ENCODE measurements at regions not wholly inside any gene's neighbourhood (a gene's known extent, or its start where the extent isn't known, plus 50 kb on each side); places are given as distances from the start of the nearest gene placed in this dataset.

DNA sequence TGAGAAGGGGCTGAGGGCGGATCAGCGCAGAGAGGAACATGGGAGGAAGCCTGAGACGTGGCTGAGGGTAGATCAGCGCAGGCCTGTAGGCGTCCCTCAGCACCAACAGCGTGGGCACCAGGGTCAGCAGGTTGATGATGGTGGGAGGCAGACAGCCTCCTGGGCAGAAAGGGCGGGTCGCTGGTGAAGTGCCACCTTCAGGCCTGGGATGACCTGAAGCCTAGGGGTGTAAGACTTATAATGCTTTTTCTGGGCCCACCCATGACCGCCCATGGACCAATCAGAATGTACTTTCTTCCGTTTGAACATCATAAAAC is 462.1 kb downstream of the TBC1D32 start:
- POLR2A ChIA-PET: no interaction called here

DNA sequence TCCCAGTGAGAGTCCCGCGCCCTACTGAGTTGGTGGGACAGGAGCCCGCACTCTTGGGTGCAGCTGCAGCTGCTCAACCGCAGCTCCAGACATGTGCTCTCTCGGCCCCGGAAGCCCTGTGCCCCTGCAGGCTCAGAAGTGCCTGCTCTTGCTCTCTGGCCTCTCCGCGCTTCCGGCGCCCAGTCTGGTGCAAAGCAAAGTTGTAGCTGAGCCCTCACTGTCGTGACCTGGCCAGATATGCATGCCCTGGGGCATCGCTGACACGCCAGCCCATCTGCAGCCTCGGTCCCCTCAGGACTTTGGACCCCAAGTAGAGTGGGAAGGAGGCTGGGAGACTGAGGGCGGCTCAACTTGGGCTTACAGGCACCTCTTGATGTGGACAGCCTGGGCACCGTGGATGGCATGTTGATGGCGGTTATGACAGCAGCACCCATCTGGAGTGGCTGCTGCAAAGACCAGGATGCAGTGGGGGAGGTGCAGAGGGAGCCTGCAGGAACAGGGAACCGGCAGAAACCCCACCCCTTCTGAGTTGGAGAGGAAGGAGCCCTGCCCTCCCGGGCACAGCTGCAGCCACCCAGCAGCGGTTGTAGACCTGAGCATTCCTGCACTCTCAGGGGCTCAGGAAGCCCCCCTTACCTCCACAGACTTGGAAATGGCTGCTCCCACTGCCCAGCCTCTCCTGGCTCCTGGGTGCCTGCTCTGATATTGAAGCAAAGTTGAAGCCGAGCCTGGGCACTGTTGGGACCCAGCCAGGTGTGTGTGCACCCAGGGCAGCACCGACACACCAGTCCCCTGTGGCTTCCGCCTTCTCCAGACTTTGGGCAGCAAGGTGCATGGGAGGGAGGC is 462.6 kb downstream of the TBC1D32 start:
- DNase-seq (ENCODE audit: low read depth, low spot score): no peak
- no peak overlapping the region for H3K4me3 ChIP-seq (ENCODE audit: low read depth, low read length)
- ChIA-PET POLR2A (no interaction called here), CTCF (no interaction called here)
- no peak overlapping the region for H3K27ac ChIP-seq (ENCODE audit: low read depth, low read length)
- TF ChIP-seq, protein P1, sequence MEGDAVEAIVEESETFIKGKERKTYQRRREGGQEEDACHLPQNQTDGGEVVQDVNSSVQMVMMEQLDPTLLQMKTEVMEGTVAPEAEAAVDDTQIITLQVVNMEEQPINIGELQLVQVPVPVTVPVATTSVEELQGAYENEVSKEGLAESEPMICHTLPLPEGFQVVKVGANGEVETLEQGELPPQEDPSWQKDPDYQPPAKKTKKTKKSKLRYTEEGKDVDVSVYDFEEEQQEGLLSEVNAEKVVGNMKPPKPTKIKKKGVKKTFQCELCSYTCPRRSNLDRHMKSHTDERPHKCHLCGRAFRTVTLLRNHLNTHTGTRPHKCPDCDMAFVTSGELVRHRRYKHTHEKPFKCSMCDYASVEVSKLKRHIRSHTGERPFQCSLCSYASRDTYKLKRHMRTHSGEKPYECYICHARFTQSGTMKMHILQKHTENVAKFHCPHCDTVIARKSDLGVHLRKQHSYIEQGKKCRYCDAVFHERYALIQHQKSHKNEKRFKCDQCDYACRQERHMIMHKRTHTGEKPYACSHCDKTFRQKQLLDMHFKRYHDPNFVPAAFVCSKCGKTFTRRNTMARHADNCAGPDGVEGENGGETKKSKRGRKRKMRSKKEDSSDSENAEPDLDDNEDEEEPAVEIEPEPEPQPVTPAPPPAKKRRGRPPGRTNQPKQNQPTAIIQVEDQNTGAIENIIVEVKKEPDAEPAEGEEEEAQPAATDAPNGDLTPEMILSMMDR (IDR thresholded peaks at IDR 0.05; ENCODE audit: low read depth, low read length): no peak
- H3K9me3 ChIP-seq (ENCODE audit: control insufficient read depth, insufficient read depth, low read length): peaks cover 37% of the 10 kb centered on the region
- no peaks in the 10 kb centered on the region for H3K27me3 ChIP-seq (ENCODE audit: control insufficient read depth, insufficient read depth, low read length)

More for the DNA sequence above, 462.1 kb downstream of the TBC1D32 start:
- no peak for DNase-seq (ENCODE audit: low read depth, low spot score)
- Histone ChIP-seq H3K9me3 (ENCODE audit: control insufficient read depth, insufficient read depth, low read length) (peaks cover 37% of the 10 kb centered on the region), H3K27ac (ENCODE audit: low read depth, low read length) (no peak overlapping the region), H3K27me3 (ENCODE audit: control insufficient read depth, insufficient read depth, low read length) (no peaks in the 10 kb centered on the region), H3K4me3 (ENCODE audit: low read depth, low read length) (no peak overlapping the region)
- CTCF ChIA-PET: no interaction called here
- TF ChIP-seq, protein P1 (IDR thresholded peaks at IDR 0.05; ENCODE audit: low read depth, low read length): no peak

DNA sequence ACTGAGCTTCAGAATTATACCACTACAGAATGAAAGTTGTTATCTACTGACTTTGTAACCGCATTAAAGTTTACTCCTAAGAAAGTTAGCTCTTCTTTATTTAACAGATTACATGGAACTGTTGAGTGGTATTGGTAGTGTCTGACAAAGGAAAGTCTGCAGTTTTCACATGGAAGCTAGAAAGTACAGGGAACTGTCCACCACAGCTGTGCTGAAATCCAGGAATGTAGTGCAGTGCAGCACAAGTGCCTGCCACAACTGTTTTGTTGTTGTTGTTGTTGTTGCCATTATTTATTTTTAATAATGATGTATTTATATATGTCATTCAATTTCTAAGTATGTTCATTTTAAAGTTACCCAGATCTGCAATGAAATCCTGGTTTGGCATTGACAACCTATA is 464.9 kb downstream of the TBC1D32 start:
- DNase-seq (ENCODE audit: low read depth, low spot score): no peak
- CTCF ChIA-PET: no interaction called here
- POLR2A ChIA-PET: no interaction called here
- Histone ChIP-seq H3K27ac (ENCODE audit: low read depth, low read length) (no peak overlapping the region), H3K27me3 (ENCODE audit: control insufficient read depth, insufficient read depth, low read length) (no peaks in the 10 kb centered on the region), H3K9me3 (ENCODE audit: control insufficient read depth, insufficient read depth, low read length) (peaks cover 34% of the 10 kb centered on the region), H3K4me3 (ENCODE audit: low read depth, low read length) (no peak overlapping the region)
- TF ChIP-seq, protein P1 (IDR thresholded peaks at IDR 0.05; ENCODE audit: low read depth, low read length): no peak

DNA sequence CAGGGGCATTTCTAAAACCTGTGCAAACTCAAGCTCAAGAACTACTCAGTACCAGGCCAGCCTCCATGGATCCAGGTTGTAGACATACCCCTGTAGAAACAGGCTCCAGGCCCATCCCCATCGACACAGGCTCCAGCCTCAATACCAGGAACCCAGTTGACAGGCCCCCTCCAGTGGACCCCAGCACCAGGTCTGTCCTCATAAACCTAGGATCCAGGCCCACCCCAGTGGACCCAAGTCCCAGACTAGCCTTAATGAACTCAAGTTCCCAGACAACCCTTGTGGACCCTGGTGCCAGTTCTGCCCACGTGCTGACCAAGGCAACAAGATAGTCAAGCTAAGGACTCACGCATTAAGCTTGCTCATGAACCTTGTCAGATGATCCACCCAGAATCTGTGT is 476.9 kb downstream of the TBC1D32 start:
- H3K27ac ChIP-seq (ENCODE audit: low read depth, low read length): no peak overlapping the region
- DNase-seq (ENCODE audit: low read depth, low spot score): no peak
- CTCF ChIA-PET: no interaction called here
- H3K4me3 ChIP-seq (ENCODE audit: low read depth, low read length): no peak overlapping the region
- H3K9me3 ChIP-seq (ENCODE audit: control insufficient read depth, insufficient read depth, low read length): peaks cover 8% of the 10 kb centered on the region; the same call in 1 of the 2 replicates
- H3K27me3 ChIP-seq (ENCODE audit: control insufficient read depth, insufficient read depth, low read length): no peaks in the 10 kb centered on the region
- TF ChIP-seq, protein P1 (IDR thresholded peaks at IDR 0.05; ENCODE audit: low read depth, low read length): no peak
- POLR2A ChIA-PET: no interaction called here

DNA sequence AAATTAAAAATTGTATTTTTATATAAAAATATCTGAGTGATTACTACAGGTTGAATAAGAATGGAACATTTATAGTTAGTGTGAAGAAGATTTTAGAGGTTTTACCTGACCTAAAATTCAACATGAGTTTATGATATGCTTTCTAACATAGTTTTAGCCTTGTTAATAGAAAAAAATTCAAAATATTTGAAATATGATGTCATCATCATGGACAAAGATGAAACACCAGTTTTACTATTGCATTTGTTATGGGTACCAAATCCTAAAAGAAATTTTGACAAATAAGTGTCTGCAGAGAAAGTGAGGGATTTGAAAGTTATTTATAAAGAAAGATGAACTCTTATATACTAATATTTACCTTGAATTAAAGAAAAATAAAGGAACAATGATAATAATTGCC is 479.7 kb downstream of the TBC1D32 start:
- Histone ChIP-seq H3K4me3 (ENCODE audit: low read depth, low read length) (no peak overlapping the region), H3K27me3 (ENCODE audit: control insufficient read depth, insufficient read depth, low read length) (no peaks in the 10 kb centered on the region), H3K27ac (ENCODE audit: low read depth, low read length) (no peak overlapping the region), H3K9me3 (ENCODE audit: control insufficient read depth, insufficient read depth, low read length) (peaks cover 8% of the 10 kb centered on the region; the same call in 1 of the 2 replicates)
- CTCF ChIA-PET: no interaction called here
- DNase-seq (ENCODE audit: low read depth, low spot score): no peak
- TF ChIP-seq, protein P1 (IDR thresholded peaks at IDR 0.05; ENCODE audit: low read depth, low read length): no peak
- POLR2A ChIA-PET: no interaction called here

Data from AG04450 (cell line).